ENCODE measurements at regions not wholly inside any gene's neighbourhood (a gene's known extent, or its start where the extent isn't known, plus 50 kb on each side); places are given as distances from the start of the nearest gene placed in this dataset.

DNA sequence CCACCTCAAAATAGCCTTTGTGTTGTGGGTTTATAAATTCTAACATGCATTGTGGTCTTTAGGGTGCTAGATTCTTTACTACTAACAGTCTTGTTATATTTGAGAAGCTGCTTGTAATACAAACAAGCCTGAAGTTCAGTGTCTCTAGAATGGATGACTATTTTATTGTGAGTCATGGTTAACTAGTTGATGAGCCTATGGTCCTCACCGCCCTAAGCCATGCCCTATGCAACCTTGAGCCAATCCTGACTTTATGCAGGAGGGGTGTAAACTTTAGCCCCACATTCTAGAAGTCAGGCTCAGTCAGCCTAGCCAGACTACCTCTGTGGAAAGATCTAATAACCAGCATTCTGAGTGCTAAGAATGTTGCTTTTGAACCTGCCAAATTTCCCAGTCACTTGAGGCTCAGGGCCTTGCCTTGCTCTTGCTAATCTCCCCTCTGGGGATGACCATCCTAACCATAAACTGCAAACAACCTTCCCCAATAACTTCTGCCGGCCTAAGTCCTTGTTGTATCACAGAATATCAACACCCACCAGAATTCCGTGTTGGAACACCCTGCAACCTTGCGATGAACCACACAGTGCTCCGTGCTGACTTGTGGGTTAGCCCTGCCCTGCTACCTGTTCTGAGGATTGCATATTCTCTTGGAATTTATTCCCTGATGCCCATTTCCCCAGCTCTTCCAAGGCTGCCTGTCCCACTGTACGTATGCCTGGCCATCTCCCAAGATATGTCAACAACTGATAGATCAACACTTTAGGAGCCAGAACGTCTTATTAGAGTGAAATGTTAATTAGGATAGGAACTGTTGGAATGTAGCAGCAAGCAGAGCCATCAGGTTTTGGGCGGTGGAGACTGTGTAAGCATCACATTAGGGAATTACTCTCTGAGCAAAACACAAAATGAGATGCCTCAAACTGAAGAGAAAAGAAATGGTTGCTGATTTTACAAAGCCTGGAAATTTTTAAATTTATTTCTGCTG lies 71.7 kb upstream of the CEP85L start:
- H3K36me3 ChIP-seq (replicated peaks; ENCODE audit: insufficient read depth, low read depth) = no peaks in the 10 kb centered on the region
- H3K9me2 ChIP-seq (replicated peaks; ENCODE audit: insufficient read depth) = no peaks in the 10 kb centered on the region
- no peaks in the 10 kb centered on the region for H3K9me3 ChIP-seq (ENCODE audit: low read depth)
- 79% methylated on average over 8 of the region's 8 CpGs for WGBS (ENCODE audit: low lambda C conversion rate, missing lambda C conversion rate)
- H2AFZ ChIP-seq = no peak overlapping the region
- TF ChIP-seq EZH2phosphoT487 (IDR thresholded peaks at IDR 0.05; ENCODE audit: low read depth, severe bottlenecking, unreplicated experiment) (no peak), EZH2 (IDR thresholded peaks at IDR 0.05; ENCODE audit: borderline replicate concordance) (no peak)
- TF ChIP-seq, protein P1, sequence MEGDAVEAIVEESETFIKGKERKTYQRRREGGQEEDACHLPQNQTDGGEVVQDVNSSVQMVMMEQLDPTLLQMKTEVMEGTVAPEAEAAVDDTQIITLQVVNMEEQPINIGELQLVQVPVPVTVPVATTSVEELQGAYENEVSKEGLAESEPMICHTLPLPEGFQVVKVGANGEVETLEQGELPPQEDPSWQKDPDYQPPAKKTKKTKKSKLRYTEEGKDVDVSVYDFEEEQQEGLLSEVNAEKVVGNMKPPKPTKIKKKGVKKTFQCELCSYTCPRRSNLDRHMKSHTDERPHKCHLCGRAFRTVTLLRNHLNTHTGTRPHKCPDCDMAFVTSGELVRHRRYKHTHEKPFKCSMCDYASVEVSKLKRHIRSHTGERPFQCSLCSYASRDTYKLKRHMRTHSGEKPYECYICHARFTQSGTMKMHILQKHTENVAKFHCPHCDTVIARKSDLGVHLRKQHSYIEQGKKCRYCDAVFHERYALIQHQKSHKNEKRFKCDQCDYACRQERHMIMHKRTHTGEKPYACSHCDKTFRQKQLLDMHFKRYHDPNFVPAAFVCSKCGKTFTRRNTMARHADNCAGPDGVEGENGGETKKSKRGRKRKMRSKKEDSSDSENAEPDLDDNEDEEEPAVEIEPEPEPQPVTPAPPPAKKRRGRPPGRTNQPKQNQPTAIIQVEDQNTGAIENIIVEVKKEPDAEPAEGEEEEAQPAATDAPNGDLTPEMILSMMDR (IDR thresholded peaks at IDR 0.05; ENCODE audit: poor library complexity) = no peak
- H3K4me1 ChIP-seq (ENCODE audit: insufficient read depth) = no peaks in the 10 kb centered on the region
- no peaks in the 10 kb centered on the region for H3K79me2 ChIP-seq
- no peak for DNase-seq (ENCODE audit: low spot score)
- H3K27me3 ChIP-seq = no peaks in the 10 kb centered on the region
- no peak overlapping the region for H3K27ac ChIP-seq
- H4K20me1 ChIP-seq (ENCODE audit: insufficient read depth, poor library complexity, severe bottlenecking) = no peaks in the 10 kb centered on the region
- H3K4me3 ChIP-seq = no peak overlapping the region
- no peak overlapping the region for H3K4me2 ChIP-seq

DNA sequence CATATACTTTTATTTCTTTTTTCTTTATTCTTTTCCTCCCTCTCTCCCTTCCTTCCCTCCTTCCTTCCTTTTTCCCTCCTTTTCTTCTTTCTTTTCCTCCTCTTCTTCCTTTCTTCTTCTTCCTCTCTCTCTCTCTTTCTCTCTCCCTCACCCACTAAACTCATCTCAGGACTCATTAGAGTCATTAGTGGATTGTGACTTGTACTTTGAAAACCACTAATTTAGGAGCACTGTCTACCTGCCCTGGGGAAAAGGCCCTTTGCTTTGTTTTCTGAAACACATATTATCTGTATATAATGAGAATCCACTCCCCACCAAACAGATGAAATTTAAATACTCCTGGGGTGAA lies 68.7 kb upstream of the CEP85L start:
- DNase-seq (ENCODE audit: low spot score) = no peak
- Histone ChIP-seq H3K27ac (no peak overlapping the region), H4K20me1 (ENCODE audit: insufficient read depth, poor library complexity, severe bottlenecking) (no peaks in the 10 kb centered on the region), H3K4me2 (no peak overlapping the region), H2AFZ (no peak overlapping the region), H3K9me3 (ENCODE audit: low read depth) (no peaks in the 10 kb centered on the region), H3K4me1 (ENCODE audit: insufficient read depth) (no peaks in the 10 kb centered on the region), H3K36me3 (replicated peaks; ENCODE audit: insufficient read depth, low read depth) (no peaks in the 10 kb centered on the region), H3K9me2 (replicated peaks; ENCODE audit: insufficient read depth) (no peaks in the 10 kb centered on the region), H3K4me3 (no peak overlapping the region), H3K27me3 (no peaks in the 10 kb centered on the region), H3K79me2 (no peaks in the 10 kb centered on the region)
- TF ChIP-seq, protein P1 (IDR thresholded peaks at IDR 0.05; ENCODE audit: poor library complexity) = no peak
- no peak for TF ChIP-seq EZH2 (IDR thresholded peaks at IDR 0.05; ENCODE audit: borderline replicate concordance)
- TF ChIP-seq EZH2phosphoT487 (IDR thresholded peaks at IDR 0.05; ENCODE audit: low read depth, severe bottlenecking, unreplicated experiment) = no peak

DNA sequence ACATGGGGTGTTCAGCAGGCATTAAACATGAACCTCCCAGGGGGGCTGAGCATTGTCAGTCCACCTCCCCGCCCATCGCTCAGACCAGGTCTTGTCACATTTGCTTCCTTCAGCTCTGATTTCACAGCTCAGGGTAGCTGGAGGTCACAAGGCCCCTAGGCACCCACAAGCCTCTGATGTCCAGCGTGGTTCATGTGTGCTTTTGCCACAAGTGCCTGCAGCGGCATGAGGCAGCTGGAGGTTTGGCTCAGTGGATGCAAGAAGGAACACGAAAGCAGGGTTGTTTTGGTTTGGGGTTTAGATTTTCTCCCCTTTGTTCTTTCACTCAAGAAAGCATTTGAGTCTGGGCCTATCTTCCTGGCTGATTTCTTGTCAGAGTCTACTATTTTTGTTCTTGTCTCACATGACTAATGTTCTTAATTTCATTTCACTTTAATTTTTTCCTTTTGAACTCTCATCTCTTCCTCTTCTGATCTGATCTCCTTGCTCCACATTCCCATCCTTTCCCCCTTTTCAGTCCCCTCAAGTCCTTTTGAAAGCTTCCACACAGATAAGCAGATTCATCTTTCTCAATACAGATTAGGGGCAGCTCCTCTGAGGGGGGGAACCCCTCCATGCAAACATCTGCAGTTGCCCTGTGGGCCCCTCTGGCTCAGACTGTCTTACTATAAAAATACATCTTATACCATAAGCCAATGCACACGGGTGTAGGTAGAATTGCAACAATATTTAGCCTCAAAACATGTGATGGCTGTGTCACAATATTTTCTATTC lies 68.1 kb upstream of the CEP85L start:
- no peaks in the 10 kb centered on the region for H3K79me2 ChIP-seq
- no peak overlapping the region for H3K27ac ChIP-seq
- H3K9me2 ChIP-seq (replicated peaks; ENCODE audit: insufficient read depth) = no peaks in the 10 kb centered on the region
- no peak for DNase-seq (ENCODE audit: low spot score)
- no peak for TF ChIP-seq EZH2 (IDR thresholded peaks at IDR 0.05; ENCODE audit: borderline replicate concordance)
- TF ChIP-seq, protein P1 (IDR thresholded peaks at IDR 0.05; ENCODE audit: poor library complexity) = no peak
- H3K27me3 ChIP-seq = no peaks in the 10 kb centered on the region
- no peak overlapping the region for H3K4me3 ChIP-seq
- WGBS (ENCODE audit: low lambda C conversion rate, missing lambda C conversion rate) = 84% methylated on average over 6 of the region's 6 CpGs
- no peak overlapping the region for H3K4me2 ChIP-seq
- peak overlapping the region; percentile 31 for H2AFZ ChIP-seq
- H4K20me1 ChIP-seq (ENCODE audit: insufficient read depth, poor library complexity, severe bottlenecking) = no peaks in the 10 kb centered on the region
- H3K9me3 ChIP-seq (ENCODE audit: low read depth) = no peaks in the 10 kb centered on the region
- no peaks in the 10 kb centered on the region for H3K4me1 ChIP-seq (ENCODE audit: insufficient read depth)
- no peaks in the 10 kb centered on the region for H3K36me3 ChIP-seq (replicated peaks; ENCODE audit: insufficient read depth, low read depth)

All from hepatocyte (in vitro differentiated cells).